NOMO-1 treated with dmso at 0.1 percent for 144 hours (cell line): ENCODE measurements at regions not wholly inside any gene's neighbourhood (a gene's known extent, or its start where the extent isn't known, plus 50 kb on each side); places are given as distances from the start of the nearest gene placed in this dataset.
"Not testable (repeated sequence)": the region's sequence is repeated elsewhere in the genome, so short reads cannot be mapped to it uniquely, and the experiment has no call there.

Source experiments
- DNase-seq: peaks from one replicate; lab custom pipeline; 2025; ENCODE audit not compliant: unreplicated experiment; lab: John Stamatoyannopoulos, UW

DNA sequence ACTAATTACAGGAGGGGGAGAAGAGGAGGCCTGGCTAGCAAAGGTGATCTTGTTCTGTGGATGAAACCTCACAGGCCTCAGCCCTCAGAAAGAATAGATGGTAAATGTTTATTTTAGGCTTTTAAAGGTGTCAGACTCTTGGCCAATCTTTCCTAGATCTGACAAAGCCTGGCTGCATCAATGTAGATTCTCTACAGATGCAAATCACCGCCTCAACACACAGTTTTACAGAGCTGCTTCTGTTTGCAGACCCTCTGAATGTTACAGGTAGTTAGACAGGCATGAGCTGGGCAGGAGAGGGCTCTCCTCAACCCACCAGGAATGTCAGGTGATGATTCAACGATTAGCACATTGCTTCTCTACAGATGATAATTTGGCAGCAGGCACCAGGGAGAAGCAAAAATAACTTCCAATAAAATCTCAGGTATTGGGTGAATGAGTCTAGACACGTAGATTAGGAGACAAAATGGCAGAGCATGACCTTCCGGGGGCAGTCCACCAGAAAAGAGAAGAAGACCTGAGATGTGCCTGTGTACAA lies 105.4 kb upstream of the VANGL1 start:
- DNase-seq = no peak

DNA sequence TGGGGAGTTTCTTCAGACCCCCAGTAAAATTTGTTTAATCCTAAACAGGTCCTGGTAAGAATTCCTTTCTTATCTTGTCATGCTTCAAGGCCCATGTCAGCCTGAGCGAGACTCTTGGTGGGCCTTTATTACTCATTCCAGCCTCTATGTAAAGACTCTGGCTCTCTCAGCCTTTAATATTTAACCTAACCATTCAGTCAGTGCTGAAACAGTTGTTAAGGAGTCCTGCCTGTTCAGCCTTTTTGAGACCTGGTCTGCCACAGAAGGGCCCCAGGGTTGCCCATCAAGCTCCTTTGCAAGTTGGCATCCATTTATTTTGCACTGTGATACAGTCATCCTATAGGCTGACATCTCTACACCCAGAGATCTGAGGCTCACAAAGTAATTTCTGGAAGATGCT lies 107.7 kb upstream of the VANGL1 start:
- DNase-seq = no peak

DNA sequence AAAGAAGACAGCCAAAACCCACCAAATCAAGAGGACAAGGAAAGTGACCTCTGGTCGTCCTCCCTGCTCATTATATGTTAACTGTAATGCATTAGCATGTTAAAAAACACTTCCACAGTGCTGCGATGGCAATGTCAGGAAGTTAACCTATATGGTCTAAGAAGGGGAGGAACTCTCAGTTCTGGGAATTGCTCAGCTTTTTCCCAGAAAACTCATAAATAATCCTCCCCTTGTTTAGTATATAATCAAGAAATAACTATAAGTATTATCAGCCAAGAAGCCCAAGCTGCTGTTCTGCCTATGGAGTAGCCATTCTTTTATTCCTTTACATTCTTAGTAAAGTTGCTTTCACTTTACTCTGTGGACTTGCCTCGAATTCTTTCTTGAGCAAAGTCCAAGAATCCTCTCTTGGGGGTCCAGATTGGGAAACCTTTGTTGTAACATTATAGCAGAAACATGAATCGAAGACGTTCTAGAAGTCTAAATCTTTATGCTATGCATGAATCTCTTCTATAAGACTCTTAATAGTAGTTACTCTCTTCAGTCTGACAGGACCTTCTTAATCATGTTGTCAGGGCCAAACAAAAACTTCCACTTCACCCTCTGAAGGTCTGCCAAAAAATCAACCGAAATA lies 110.0 kb upstream of the VANGL1 start:
- no peak for DNase-seq

DNA sequence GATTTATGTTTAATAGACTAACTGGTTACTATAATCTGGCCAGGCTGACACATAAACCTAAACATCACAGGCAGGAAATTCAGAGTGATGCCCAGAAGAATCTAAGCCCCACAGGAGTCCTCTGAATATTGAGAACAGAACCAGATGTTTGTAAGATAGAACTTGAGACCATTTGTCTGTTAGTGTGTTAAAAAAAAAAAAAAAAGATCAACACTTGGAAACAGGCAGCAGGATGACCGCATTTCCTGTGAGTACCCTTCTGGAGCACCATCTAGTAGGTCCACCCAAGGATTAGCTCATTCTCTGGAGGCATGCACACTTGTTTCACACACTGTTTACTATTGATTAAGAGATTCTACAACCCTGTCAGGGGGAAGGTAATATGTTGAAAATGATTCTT lies 111.4 kb upstream of the VANGL1 start:
- no peak for DNase-seq

DNA sequence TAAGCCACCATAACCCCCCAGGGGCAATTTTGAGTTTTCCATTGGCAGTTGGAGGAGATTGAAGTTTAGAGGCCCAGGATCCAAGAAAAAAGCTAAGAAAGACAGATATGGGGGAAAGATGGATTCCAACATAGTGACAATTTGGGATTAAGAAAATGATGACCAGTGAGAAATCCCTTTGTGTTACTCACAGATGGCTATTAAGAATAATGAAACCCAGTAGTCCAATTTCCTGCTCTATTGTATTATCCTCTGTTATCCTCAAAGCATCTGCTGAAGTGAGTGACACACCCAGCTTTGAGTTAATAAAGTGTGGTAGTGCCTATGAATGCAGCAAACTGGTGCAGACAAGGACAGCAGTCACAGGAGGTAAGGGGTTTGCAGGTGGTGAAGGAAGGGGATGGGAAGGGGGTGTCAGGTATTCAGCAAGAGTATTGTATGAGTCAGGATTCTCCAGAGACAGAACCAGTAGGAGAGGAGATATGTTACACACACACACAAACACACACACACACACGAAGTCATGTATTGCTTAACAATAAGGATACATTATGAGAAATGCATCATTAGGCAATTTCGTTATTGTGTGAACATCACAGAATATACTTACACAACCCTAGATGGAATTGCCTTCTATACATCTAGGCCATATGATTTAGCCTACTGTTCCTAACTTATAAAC lies 112.4 kb upstream of the VANGL1 start:
- no peak for DNase-seq

DNA sequence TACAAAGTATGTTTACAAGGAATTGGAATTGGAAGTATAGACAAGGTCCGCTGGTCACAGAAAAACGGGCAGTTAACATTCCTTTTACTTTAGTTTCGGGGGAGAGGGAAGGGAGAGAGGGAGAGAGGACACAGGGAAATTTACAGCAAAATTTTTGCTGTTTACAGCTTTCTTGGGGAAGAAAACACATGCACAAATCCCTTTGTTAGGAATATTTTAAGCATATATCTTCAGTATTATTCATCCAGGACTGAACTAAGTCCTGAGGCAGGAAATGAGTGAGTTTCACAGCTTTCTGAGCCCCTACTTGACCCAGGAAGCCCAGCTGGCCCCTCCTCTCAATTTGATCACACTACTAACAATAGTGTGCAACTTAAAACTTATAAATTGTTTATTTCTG lies 113.4 kb upstream of the VANGL1 start:
- not testable (repeated sequence) for DNase-seq

DNA sequence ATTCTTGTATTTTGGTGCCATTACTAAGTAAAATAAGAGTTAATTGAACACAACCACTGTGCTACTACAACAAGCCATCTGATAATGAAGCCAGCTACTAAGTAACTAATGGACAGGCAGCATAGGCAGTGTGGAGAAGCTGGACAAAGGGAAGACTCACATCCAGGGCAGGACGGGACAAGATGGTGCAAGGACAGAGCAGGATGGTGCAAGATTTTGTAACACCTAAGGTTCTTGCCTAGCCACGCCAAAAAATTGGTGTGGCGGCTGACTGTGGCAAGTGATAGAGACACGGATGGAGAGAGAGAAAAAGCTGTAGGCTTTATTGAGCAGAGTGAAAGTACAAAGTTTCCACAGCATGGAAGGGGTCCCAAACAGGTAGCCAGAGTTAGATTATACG lies 114.0 kb upstream of the VANGL1 start:
- DNase-seq = no peak

DNA sequence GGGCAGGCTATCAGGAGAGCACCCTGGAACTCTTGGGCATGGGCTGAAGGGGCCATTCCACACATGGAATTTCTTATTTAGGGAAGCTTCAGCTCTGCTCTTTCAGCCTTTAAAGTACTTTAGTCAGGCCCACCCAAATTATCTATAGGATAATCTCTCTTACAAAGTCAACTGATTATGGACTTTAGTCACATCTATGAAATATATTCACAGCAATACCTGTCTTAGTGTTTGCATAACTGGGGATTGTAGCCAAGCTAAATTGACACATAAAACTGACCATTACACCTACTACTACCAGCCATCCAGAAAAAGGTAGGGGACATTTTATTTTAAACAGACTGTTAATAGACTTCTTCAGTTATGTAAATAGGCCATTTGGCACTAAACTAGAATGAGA lies 114.9 kb upstream of the VANGL1 start:
- DNase-seq = no peak

DNA sequence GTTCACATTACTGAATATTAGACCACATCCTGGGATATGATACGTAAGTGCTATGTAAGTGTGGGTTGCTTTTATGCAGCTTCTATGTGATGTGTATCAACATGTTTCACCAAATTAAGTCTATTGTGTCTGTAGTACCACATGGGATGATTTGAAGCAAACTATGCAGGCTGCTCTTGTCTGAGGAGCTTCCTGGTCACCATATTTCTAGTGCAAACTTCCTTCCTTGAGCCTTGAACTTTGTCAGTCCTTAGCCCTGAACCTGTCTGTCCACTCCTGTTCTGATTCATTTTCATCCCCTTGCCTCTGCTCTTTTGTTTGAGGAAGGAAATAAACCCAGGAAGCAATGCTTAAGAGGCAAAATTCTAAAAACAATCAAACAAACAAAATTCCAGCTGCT lies 117.5 kb upstream of the VANGL1 start:
- no peak for DNase-seq

DNA sequence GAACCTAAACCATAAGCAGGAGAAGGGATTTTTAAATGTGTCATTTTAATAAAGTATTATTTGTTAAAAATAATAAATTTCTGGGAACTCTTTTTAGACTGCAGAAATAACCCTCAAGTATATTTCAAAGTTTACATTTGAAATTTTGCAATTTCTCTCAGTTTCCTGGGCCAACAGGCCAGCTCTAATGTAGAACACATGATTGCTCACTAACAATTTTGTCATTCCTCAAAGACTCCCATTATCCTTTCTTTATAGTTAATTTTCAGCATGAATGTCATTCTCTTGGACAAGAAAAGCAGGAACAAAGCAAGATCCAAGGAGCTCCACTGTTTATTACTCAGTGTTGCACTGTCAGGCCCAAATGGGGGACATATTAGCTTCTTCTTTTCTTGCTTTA lies 119.4 kb upstream of the VANGL1 start:
- no peak for DNase-seq

DNA sequence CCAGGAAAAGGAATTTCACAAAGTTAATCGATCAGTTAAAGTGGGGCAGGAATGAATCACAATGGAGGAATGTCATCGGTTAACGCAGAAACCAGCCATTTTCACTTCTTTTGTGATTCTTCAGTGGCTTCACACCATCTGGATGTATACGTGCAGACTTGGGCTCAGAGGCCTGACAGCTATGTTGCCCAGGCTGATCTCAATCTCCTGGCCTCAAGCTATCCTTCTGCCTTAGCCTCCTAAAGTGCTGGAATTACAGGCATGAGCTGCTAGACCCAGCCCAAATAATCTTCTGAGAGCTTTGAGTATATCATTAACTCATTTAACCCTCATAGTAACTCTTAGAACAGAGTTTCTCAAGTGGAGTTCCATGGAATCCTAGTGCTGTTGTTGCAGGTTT lies 126.5 kb upstream of the VANGL1 start:
- no peak for DNase-seq

DNA sequence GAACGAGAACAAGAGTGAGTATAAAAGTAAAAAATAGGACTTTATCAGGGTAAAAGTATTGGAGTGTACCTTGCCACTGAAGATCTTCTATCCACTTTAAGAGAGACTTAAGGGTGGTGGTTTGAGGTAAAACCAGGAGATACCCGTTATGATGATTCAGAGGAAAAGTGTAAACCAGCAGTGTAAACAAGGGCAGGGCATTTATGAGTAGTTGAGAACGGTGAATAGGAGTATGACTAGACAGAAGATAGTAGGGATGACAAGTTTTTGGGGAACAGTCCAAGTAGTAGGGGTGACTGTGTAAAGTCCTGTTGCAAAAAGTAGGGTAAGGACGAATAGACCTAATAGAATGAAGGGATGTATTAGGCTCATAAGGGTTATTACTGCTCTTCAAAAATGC lies 131.5 kb upstream of the VANGL1 start:
- DNase-seq = not testable (repeated sequence)

DNA sequence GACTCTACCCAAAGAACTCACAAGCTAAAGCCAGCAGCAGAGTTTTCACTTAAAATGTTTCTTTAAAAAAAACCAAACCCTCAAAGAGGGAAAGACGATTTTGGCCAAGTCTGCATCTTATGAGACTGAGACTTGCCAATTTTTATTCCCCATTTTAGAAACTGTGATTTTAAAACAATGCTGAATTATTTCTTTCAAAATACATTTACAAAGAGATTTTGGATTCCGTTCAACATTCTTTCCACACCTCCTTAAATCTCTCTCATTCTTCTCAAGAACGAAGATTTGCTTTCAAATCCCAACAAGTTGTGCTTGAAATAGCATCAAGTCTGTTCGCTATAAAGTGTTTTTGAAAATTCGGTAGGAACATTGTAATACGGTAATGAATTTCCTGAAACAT lies 133.9 kb upstream of the VANGL1 start:
- no peak for DNase-seq

DNA sequence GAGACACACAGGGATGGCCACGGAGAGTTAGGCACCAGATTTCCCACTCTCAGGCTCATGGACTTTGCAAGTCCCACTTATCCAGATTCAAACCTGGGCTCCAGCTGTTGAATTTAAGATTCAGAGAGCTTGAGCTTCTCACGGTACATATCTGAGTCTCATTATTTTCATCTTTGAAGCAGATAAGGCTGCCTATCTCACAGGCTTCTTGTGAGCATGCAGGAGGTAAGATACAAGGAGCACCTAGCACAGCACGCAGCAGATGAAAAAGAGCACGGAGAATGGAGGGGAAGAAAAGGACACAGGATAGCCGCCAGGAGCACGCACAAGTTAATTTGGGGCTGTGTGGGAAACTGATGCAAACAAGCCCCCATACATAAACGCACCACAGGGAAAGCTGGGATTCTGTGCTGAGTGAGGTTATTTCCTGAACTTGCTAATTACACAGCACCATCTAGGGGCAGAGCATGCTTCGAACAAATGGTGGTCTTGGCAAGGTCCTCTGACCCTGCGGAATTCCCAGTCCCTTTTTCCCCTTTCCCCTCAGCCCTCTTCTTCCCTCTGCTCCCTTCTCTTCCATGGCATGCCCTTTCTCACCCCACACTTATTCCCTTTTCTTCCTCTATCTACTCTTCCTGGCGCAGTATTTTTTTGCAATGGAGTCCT lies 134.7 kb upstream of the VANGL1 start:
- DNase-seq = no peak

DNA sequence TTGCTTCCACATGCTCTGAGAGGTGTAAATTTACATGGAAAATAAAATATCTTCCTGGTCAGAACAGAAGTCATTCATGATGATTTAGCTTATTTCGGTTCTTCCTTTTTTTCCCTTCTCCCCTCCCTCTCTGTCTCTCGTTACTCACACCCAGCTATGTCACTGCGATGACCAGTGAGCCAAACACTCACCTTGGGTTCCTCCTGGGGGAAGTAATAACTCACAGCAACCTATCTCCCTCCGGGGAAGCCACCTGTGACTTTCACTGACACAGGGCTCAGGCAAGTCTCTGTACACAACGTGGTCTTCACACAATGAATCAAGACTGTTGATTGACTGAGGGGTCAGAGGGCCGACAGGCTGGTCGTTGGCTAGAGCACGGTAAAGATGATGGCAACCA lies 135.3 kb upstream of the VANGL1 start:
- no peak for DNase-seq

DNA sequence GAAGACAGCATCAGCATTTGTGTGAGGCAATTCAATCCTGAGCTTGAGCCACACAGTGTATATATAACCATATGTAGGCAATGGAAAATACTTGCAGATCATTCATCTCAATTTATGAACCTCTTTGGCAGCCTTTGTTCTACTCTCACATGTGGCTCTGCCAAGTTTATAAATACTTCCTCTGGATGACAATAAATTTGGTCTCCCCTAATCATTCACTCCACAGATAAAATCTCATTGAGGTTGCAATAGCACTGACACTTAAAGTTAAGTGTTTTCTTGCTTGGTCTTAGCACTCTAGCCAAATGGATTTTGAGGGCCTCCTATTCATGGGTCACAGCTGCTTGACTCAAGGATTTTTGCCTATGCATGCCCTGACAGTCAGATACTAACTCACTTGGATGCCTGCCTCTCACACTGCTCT lies 136.6 kb upstream of the VANGL1 start:
- no peak for DNase-seq

DNA sequence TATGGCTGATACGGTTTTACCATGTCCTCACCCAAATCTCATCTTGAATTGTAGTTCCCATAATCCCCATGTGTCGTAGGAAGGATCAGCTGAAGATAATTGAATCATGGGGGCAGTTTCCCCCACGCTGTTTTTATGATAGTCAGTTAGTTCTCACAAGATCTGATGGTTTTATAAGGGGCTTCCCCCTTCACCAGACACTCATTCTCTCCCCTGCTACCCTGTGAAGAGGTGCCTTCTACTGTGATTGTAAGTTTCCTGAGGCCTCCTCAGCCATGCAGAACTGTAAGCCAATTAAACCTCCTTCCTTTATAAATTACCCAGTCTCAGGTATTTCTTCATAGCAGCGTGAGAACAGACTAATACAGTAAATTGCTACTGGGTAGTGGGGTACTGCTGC lies 139.6 kb upstream of the VANGL1 start:
- DNase-seq = not testable (repeated sequence)

DNA sequence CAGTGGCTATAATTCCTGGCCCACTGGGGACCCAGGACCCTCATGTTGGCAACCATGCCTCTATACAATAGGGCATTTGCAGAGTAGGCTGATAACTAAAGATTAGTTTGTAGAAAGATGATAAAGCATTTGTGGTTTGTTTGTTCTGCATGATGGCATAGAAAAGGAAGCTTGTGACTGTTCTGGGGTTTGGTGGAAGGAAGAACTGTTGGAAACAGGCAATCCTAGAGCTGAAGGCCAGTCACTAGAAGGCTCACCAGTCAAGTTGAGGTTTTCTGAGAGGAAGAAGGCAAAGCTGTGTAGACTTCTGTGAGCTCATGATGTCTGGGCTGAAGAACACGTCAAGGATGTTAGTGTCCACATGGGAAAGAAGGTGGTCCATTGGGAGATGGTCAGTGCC lies 140.3 kb upstream of the VANGL1 start:
- no peak for DNase-seq

DNA sequence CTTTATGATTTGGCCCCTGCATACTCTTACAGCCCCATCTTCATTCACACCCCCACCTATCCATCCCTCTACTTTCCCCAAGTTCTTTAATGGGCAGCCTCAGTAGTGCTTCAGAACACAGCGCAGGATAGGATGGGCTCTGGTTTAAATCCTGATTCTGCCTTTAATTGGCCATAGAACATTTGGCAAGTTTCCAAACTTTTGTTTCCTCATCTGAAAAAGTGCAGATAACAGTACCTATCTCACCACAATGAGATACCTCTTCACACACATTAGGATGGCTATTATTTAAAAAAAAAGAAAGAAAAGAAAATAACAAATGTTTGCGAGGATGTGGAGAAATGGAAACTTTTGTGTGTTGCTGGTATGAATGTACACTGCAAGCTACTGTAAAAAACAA lies 142.5 kb upstream of the VANGL1 start:
- DNase-seq = no peak

DNA sequence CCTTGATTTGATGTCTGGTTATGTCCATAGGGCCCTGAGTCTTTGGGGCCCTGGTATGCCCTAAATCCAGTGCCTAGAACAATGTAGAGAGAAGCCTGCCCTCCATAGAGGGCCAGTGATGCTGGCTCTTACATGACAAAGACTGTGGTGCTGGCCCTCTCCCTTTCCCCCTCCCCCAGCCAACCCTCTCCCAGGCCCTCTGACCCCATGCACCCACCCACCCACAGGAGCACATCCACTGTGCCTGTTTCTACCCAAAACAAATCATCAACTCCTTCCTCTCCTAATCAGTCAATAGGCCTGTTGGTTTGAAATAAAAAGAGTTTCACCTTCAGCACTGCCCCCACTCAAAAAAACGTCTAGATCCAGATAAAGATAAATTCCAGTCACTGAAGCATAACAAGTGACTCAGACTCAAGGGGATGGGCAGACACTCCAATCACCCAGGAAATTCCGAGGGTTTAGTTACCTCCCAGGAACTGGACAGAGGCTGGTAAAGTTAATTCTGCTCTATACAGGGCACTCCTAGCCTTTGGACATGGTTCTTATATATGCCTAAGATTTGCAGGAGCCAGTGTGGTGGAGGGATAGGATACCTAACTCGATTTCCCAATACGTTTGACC lies 144.8 kb upstream of the VANGL1 start:
- no peak for DNase-seq

DNA sequence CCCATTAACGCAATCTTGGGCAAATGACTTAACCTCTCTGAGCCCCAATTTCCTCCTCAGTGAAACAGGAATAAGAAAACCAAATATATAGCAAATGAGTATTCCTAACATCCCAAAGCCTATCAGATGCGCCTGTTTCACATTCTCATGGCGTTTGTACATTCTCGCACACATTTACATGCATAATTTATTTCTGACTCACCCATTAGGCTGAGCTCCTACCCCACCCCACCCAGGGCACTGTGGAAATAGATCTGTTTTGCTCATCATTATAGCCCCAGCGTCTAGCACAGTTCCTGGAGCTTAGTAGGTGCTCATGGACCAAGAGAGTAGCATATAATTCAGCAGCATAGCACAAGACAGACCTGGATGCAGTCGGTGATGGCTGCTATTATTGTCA lies 146.1 kb upstream of the VANGL1 start:
- DNase-seq = no peak

DNA sequence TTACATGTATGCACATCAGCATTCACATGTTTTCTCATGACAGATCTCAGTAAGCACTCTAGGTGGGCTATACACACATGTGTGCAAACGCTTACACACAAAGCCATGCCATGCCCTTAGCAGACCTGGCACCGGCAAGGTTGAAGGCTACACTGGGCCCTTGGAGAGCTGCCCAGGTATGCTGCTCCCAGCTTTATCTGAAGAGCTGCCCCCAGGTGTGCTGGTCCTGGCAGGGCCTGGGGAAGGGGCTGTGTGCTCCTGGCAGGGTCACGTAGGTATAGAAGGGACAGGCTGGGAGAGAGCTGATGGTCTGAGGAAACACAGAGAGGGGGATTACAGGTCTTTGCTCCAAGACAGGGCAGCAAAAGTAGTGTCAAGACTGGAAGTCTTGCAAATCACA lies 146.7 kb upstream of the VANGL1 start:
- no peak for DNase-seq
